Naive B cell (primary cell): ENCODE measurements at regions not wholly inside any gene's neighbourhood (a gene's known extent, or its start where the extent isn't known, plus 50 kb on each side); places are given as distances from the start of the nearest gene placed in this dataset.

Experiments used
- ATAC-seq, 2 donors: fragments of 150-1000 bp; cut with Tn5 transposase; 2 replicates each; pipeline ENCODE4 v1.10.0; 2021; ENCODE audit warnings: low read depth in 2 of 2, mild to moderate bottlenecking in 2 of 2, moderate library complexity in 2 of 2
- DNase-seq: peaks from one replicate; pipeline ENCODE4 v3.0.0; 2022
- H3K27ac Mint-ChIP-seq, 6 donors: one replicate each; pipeline ENCODE4 v1.8.0; 2020 to 2022; ENCODE audit warnings: mild to moderate bottlenecking in 6 of 6, mixed read lengths in 6 of 6, moderate library complexity in 5 of 6, inconsistent platforms in 2 of 6
- H3K27me3 Mint-ChIP-seq, 3 donors: one replicate each; pipeline ENCODE4 v1.8.0; 2021 to 2022; ENCODE audit warnings: mixed read lengths in 3 of 3, mild to moderate bottlenecking in 1 of 3
- H3K36me3 Mint-ChIP-seq, 2 donors: one replicate each; pipeline ENCODE4 v1.8.0; 2020 to 2022; ENCODE audit warnings: mixed read lengths in 2 of 2, inconsistent platforms in 1 of 2, mild to moderate bottlenecking in 1 of 2
- H3K4me1 Mint-ChIP-seq, 3 donors: one replicate each; pipeline ENCODE4 v1.8.0; 2020 to 2022; ENCODE audit warnings: mixed read lengths in 3 of 3, inconsistent platforms in 1 of 3, mild to moderate bottlenecking in 1 of 3, moderate library complexity in 1 of 3
- H3K4me3 Mint-ChIP-seq, 8 donors: one replicate each; pipeline ENCODE4 v1.8.0; 2020 to 2022; ENCODE audit warnings: mild to moderate bottlenecking in 8 of 8, mixed read lengths in 8 of 8, moderate library complexity in 8 of 8, inconsistent platforms in 2 of 8
- H3K9me3 Mint-ChIP-seq, 7 donors: one replicate each; pipeline ENCODE4 v1.8.0; 2020 to 2022; ENCODE audit warnings: mixed read lengths in 7 of 7, mild to moderate bottlenecking in 5 of 7, inconsistent platforms in 2 of 7, moderate library complexity in 1 of 7

GRCh38 chr10:131849591-131850382 lies 51.0 kb upstream of the PPP2R2D start:
- Mint-ChIP-seq H3K36me3 (no peaks in the 10 kb centered on the region), H3K27me3 (peaks cover 0 to 3% (median under 1%) of the 10 kb centered on the region in 3 donors), H3K4me1 (peaks cover 0 to 4% (median 0%) of the 10 kb centered on the region in 3 donors), H3K9me3 (peaks cover 0 to 6% (median 2%) of the 10 kb centered on the region in 7 donors), H3K4me3 (no peak overlapping the region), H3K27ac (no peak overlapping the region)
- ATAC-seq (no peak), DNase-seq (no peak)

GRCh38 chr10:131850383-131850870 lies 50.4 kb upstream of the PPP2R2D start:
- Mint-ChIP-seq H3K27me3 (peaks cover 0 to 7% (median 0%) of the 10 kb centered on the region in 3 donors), H3K36me3 (no peaks in the 10 kb centered on the region), H3K9me3 (peaks cover 0 to 6% (median 2%) of the 10 kb centered on the region in 7 donors), H3K4me3 (no peak overlapping the region), H3K4me1 (peaks cover 0 to 4% (median 0%) of the 10 kb centered on the region in 3 donors), H3K27ac (no peak overlapping the region)
- DNase-seq = no peak
- no peak for ATAC-seq
